GM23338 (cell line): ENCODE measurements at regions not wholly inside any gene's neighbourhood (a gene's known extent, or its start where the extent isn't known, plus 50 kb on each side); places are given as distances from the start of the nearest gene placed in this dataset.

ENCODE experiments used
- CTCF ChIP-seq, 2 experiments: fragments of 200-600 bp in 1 of 2; sonication (generic) in 1 of 2; conservative IDR thresholded peaks; 2 replicates each; pipeline versions ENCODE4 v1.5.1 to v1.6.1; 2016 to 2017; ENCODE audit warnings: antibody characterized with exemption in 2 of 2, low read depth in 2 of 2, mild to moderate bottlenecking in 2 of 2, moderate library complexity in 1 of 2
- EZH2 ChIP-seq: fragments of 200-600 bp; sonication (generic); IDR thresholded peaks from one replicate; pipeline ENCODE4 v1.8.0; 2017; ENCODE audit warnings: antibody characterized with exemption, mild to moderate bottlenecking, low read depth; ENCODE audit not compliant: unreplicated experiment
- TF ChIP-seq, protein P1 (sequence below): IDR thresholded peaks from one replicate; pipeline ENCODE4 v1.6.1; 2018; ENCODE audit warnings: antibody characterized with exemption; ENCODE audit not compliant: unreplicated experiment

GRCh38 chr1:13996334-13996733 lies 296.3 kb downstream of the PRDM2 start:
- TF ChIP-seq EZH2 (no peak), CTCF (conservative IDR thresholded peaks at IDR 0.05; ENCODE audit: low read depth in 2 of 2) (no peak)
- TF ChIP-seq, protein P1, sequence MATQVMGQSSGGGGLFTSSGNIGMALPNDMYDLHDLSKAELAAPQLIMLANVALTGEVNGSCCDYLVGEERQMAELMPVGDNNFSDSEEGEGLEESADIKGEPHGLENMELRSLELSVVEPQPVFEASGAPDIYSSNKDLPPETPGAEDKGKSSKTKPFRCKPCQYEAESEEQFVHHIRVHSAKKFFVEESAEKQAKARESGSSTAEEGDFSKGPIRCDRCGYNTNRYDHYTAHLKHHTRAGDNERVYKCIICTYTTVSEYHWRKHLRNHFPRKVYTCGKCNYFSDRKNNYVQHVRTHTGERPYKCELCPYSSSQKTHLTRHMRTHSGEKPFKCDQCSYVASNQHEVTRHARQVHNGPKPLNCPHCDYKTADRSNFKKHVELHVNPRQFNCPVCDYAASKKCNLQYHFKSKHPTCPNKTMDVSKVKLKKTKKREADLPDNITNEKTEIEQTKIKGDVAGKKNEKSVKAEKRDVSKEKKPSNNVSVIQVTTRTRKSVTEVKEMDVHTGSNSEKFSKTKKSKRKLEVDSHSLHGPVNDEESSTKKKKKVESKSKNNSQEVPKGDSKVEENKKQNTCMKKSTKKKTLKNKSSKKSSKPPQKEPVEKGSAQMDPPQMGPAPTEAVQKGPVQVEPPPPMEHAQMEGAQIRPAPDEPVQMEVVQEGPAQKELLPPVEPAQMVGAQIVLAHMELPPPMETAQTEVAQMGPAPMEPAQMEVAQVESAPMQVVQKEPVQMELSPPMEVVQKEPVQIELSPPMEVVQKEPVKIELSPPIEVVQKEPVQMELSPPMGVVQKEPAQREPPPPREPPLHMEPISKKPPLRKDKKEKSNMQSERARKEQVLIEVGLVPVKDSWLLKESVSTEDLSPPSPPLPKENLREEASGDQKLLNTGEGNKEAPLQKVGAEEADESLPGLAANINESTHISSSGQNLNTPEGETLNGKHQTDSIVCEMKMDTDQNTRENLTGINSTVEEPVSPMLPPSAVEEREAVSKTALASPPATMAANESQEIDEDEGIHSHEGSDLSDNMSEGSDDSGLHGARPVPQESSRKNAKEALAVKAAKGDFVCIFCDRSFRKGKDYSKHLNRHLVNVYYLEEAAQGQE: no peak
